GM18951 (cell line): ENCODE measurements at regions not wholly inside any gene's neighbourhood (a gene's known extent, or its start where the extent isn't known, plus 50 kb on each side); places are given as distances from the start of the nearest gene placed in this dataset.
"Not testable (repeated sequence)": the region's sequence is repeated elsewhere in the genome, so short reads cannot be mapped to it uniquely, and the experiment has no call there.

ENCODE experiments used
- POLR2A ChIP-seq: IDR thresholded peaks from 4 replicates; pipeline ENCODE4 v1.6.1; 2011; ENCODE audit warnings: mild to moderate bottlenecking; ENCODE audit not compliant: insufficient read length, insufficient read depth; ENCODE audit errors: extremely low read depth
- in situ Hi-C: fragments of 300-500 bp; cut with MboI; formaldehyde crosslinking; loops from one replicate; pipeline ENCODE4 v1.12.0; 2022; ENCODE audit warnings: low sequenced_read_pairs, mixed read lengths, inconsistent platforms; ENCODE audit not compliant: unreplicated experiment

DNA sequence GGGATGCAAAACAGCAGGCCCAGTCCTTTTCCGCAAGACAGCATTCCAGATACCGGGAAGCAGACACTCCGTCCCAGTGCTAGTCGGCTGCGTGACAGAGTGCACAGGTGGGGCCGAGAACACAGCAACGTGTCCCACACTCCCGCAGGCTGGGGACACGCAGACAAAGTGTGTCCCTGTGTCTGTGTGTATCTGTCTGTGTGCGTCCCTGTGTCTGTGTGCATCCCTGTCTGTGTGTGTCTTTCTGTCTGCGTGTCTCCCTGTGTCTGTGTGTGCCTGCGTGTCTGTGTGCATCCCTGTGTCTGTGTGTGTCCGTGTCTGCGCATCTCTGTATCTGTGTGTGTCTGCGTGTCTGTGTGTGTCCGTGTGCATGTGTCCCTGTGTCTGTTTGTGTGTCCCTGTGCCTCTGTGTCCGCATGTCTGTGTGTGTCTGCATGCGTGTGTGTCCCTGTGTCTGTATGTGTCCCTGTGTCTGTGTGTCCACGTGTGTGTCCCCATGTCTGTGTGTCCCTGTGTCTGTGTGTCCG is 137.0 kb downstream of the MRPL36 start:
- in situ Hi-C loops, result no loop called here
- no peak for TF ChIP-seq POLR2A

DNA sequence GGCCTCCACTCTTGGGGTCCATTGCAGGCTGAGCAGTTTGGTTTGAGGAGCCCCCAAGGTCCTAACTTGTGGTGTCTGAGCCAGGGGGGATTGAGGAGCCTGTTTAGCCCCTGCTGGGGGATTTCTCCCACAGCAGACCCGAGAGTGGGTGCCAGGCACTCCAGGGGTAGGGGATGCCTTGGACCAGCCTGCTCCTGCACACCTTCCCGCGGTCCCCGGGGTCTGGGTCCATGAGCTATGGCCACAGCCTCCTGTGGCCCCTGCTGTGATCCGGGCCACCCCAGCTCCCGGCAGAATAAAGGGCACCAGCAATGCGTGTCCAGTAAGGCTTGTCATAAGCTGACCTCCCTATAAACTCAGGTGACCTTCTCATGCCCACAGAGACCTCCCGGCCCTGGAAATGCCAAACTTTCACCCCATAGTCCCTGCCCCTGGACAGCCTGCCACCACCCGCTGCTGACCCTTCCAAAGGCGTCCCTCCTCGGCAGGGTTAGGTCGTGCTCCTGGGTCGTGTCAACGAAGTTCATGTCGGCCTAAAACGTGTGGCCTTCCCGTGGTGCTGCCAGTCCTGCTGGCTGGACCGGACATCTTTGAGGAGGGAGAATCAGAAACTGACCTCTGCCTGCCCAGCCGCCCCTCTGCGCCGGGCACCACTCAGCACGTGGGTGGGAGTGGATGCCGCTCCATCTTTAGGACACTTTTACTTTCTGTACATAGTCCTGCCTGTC is 137.6 kb downstream of the MRPL36 start:
- in situ Hi-C loops, result no loop called here
- no peak for TF ChIP-seq POLR2A

DNA sequence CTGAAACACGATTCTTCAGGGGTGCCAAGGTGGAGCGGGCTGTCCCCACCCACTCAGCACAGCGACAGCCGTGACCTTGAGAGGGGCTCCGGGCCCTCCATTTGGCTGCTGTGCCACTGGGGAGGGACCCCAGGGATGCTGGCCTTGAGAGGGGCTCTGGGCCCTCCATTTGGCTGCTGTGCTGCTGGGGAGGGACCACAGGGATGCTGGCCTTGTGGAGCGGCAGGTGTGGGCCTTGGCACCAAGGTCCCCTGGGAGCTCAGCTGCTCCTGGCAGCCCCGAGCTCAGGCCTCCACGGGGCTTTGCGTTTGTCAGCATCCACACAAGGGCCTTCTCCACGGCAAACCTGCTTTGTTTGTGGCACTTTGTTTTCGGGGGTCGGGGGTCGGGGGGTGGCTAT is 137.6 kb upstream of the LPCAT1 start:
- in situ Hi-C loops, result no loop called here
- no peak for TF ChIP-seq POLR2A

DNA sequence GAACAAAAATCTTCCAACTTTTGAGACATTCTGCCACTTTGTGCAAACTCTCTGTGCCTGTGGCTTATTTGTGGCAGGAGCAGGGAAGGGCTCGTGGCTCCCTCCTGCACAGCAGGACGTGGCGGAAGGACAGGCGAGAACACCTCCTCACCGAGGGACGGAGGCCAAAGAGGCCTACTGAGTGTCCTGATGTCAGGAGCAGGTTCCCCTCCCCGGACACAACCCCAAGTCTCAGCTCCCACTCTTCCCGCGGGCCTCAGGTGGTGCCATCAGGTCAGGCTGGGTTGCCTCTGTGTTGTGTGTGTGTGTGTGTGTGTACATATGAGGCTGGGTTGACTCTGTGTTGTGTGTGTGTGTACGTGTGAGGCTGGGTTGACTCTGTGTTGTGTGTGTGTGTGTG is 136.8 kb upstream of the LPCAT1 start:
- in situ Hi-C loops, result no loop called here
- no peak for TF ChIP-seq POLR2A

DNA sequence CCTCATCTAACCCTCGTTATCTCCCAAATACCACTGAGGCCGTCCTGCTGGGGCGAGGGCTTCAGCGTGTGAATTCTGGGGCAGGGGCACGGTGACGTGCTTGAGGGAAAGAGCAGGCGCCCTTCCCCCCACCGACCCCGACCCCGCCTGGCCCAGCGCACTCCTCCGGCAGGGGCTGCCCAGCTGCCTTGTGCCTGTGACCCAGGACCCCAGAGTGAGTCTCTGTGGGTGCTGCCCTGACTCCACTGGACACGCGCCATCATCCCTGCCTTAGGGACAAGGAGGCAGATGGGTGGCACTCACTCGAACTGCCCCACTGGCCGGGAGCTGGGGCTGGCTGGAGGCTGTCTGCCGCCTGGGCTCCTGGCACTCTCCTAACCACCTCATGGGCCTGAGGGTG is 136.2 kb upstream of the LPCAT1 start:
- in situ Hi-C loops, result no loop called here
- TF ChIP-seq POLR2A, result no peak

DNA sequence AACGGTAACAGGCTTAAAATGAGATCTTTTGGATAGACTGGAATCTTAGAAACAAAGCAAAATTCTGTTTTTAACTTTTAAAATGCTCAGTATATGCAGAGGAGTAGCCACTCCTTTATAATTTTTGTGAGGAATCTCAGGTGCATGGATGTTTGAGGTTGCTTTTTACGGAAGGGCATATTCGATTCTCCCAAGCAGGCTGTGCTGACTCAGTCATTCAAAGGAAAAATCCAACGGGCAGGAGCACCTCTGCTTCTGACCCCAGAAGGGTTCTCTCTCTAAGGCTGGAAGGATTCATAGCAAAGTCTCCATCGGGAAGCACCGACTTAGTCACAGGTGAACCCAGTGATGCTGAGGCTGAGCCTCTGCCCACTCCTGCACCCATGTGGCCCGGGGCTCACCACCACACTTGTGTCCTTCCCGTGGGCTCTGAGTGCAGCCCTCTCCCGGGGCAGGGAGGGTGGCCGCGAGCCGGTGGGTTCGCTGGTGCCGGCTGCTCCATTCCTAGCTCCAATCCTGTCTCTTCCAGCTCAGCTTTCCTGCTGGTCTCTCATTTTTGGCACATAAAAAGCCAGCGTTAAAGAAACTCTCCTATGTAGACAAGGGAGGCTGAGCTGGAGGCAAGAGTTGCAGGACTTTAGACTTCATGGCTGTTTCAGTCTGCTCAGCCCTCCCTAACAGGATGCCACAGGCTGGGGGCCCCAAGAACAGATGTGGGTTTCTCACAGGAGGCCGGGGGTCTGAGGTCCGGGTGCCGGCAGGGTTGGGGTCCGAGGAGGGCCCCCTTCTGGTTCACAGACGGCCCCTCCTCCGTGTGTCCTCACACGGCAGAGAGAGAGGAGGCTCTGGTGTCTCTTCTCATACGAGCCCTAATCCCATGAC is 135.6 kb upstream of the LPCAT1 start:
- in situ Hi-C loops, result no loop called here
- TF ChIP-seq POLR2A, result no peak

DNA sequence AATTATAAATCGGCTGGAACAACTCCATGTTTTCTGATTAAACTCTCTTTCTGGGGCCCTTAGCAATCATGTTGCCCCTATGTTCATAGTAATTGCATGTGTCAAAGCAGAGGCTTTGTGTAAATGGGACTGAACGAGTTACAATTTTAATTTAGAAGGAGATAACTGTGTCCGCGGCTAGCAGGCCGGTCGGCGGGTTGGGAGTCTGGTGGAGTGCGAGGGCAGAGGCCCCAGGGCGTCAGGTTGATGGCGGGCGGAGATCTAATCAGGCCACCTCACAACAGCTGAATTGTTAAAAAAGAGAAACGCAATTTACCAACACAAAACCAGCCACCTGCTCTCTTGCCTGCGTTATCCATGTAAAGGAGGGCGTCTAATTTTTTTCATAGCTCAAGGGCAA is 134.9 kb upstream of the LPCAT1 start:
- TF ChIP-seq POLR2A, result no peak
- in situ Hi-C loops, result no loop called here

DNA sequence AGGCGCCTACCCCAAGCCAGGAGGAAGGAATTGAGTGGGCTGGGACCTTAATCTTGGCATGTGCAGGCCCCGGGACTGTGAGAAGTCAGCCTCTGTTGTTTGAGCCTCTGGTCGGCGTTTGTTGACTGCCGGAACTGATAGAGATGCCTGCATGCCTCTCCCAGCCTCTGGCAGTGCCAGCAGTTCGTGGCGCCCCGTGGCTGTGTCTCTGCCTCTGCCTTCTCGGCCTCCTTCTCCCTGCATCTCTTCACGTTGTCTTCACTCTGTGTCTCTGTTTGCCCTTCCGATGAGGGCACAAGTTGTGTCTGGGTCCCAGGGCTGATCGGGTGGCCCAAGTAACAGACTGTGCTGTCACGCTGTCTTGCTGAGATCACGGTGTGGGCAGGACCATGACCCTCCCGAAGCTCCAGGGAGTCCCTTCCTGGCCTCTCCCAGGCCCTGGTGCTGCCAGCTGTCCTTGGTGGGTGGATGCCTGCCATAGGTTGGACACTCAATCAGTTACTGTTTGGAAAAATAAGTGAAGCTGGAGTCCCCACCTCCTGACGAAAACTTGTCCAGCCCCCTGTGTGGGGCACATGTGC is 133.5 kb upstream of the LPCAT1 start:
- TF ChIP-seq POLR2A, result no peak
- in situ Hi-C loops, result no loop called here

DNA sequence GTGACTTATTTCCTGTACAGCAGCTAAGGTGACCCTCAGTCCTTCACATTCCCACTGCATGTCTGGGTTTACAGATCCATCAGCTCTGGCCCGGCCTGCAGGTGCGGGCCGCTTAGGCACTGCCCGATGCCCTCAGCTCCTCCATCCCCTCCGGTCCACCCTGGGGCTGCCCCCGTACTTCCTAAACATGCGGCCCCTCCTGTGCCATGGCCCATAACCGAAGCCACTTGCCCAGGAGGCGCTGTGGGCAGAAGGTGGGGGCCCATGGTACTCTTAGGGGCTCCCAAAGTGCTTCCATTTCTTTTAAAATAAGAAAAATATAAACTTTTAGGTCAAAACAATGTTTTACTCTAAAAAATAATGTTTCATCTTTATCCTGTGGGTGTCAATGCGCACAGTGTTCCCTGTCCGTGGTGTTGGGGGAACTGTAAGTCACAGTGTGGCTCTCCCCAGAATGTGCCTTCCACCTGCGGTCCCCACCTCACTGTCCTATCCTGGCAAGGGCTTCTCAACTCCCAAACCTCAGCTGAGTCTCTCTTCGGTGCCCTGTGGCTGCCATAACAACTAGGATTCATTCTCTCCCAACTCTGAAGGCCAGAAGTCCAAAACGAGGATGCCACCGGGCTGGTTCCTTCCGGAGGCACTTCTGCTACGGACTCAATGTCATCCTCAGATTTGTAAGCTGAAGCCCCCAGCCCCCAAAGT is 132.7 kb upstream of the LPCAT1 start:
- in situ Hi-C loops, result no loop called here

DNA sequence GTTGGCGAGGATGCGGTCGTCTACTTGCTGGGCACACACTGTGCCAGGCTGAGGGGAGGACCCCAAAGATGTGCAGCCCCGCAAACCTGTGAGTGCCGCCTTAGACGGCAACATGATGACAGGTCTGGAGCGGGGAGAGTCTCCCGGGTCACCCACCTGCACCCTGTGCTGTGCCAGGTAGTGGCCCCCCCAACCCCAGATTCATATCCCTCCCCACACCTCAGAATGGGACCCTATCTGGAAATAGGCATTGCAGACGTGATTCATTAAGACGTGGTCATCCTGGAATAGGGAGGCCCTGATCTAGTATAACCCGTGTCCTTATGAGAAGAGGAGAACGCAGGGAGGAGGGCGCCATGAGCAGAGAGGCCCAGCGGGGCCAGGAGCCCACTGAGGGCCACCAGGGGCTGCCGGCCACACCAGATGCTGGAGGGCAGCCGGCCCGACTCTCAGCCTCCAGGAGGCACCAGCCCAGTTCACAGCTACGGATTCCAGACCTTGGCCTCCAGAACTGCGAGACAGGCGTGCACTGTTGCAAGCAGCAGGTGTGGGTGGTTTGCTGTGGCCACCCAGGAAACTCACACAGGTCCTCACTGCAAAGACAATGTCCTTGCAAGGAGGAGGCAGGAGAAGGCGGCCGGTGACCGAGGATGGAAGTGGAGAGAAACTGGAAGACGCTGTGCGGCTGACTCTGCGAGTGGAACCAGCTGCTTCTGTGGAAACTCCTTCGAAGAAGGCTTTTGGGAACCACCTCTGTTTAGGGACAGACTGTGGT is 131.9 kb upstream of the LPCAT1 start:
- in situ Hi-C loops, result no loop called here
- no peak for TF ChIP-seq POLR2A

More for the DNA sequence above, 132.7 kb upstream of the LPCAT1 start:
- TF ChIP-seq POLR2A, result no peak

DNA sequence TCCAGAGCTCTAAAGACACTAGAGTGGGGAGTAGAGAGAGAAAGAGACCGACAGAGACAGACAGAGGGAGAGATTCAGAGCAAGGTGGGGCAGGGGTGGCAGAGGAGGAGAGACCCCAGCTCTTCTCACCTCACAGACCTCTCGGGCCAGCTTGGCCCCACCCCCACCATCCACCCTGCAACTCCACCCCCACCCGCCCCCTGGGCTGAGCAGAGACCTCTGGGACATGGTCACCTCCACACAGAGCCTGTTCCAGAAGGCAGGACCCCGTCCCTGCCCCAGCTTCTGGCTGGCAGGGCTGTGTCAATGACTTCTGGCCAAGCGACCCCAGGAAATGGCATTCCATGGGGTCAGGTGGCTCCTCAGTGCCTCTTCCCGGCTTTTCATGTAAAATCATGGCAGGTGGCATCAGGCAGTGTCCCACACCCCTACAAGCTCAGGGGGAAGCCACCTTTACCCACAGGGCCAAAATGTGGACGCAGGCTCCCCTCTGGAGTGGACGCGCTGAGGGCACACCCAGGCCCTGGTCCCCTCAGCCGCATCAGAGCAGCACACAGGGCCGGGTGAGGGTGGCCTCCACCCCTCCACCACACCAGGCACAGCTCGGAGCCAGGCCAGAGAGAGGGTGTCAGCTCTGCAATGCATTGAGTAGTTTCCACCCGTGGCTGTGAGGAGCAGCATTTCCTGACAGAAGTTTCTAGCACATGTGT is 131.2 kb upstream of the LPCAT1 start:
- in situ Hi-C loops, result no loop called here
- TF ChIP-seq POLR2A, result no peak

DNA sequence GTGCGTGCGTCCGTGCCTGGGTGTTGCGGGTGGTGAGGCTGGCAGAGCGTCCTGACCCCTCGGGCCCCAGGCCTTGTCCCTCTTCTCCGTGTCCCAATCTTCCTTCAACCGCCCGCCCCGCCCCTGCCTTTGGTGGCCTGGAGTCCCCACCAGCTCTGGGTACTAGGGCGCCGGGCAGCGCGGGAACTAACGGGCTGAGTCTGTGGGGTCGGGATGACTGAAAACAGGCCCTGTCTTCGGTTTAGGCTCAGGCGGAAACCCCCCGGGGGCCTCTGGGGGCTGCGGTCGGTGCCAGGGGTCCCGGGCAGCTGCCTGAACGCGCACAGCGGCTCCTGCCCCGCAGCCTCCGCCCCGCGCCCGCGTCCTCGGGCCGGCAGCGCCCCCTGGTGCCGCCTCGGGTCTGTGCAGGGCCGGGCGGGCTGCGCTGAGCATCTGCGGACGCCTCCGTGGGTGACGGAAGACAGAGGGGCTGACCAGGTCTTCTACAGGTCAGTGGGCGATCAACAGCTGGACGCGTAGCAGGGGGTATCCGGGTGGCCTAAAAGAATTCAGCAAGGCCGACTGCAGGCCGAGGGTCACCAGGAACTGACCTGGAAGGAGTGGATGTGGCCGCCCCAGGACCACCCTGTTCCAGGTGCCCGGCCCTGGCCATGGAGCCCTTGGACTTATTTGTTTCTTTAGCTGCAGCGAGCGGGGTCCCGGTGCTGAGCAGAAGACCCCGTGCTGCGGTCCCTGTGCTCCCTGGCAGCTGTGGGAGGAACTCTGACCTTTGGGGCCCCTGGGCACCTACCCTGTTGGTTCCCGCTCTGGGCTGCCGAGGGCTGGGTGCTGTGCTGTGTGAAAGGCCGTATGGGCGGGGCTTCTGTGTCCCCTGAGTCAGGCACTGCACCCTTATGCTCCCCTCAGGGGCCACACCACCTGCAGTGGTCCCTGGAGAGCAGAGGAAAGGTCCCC is 130.2 kb upstream of the LPCAT1 start:
- in situ Hi-C loops, result not testable (repeated sequence)
